DND-41 (cell line): ENCODE measurements at regions not wholly inside any gene's neighbourhood (a gene's known extent, or its start where the extent isn't known, plus 50 kb on each side); places are given as distances from the start of the nearest gene placed in this dataset.

Experiments used
- EZH2 ChIP-seq: IDR thresholded peaks from 3 replicates; pipeline ENCODE4 v1.6.1; 2012; ENCODE audit warnings: borderline replicate concordance, low read depth, mild to moderate bottlenecking, moderate library complexity, low read length, inconsistent platforms; ENCODE audit not compliant: severe bottlenecking
- TF ChIP-seq, protein P1 (sequence below): IDR thresholded peaks from 2 replicates; pipeline ENCODE4 v1.5.1; 2012; ENCODE audit warnings: borderline replicate concordance, low read length, moderate library complexity, mild to moderate bottlenecking; ENCODE audit not compliant: poor library complexity, severe bottlenecking; ENCODE audit errors: extremely low read depth

DNA sequence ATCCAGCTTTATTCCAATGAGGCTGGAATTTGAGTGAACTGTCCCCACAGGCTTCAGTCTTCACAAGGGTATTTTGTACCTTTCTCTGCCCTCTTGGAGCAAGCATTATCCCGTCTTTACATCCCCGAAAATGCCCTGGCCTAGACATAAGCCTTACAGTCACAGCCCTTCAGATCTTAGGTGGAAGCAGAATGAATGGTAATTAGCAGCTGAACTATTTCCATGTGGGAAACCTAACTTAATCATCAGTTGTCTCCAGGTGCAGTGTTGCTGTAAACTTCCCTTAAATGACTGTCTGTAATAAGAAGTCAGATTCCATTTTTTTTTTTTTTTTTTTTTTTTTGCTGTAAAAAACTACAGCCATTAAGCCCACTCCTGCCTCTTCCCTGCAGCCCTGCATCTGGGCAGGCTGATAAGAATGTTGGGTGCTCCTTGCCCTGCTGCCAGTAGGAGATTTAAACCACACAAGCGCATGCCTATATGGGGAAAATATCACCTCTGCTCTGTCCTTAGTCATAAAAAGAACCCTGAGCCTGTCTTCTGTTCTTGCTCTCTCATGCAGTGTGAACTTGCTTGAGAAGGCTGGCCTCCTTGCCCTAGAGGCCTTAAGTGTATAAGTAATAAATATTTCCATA lies 426.8 kb upstream of the SLITRK5 start:
- TF ChIP-seq, protein P1, sequence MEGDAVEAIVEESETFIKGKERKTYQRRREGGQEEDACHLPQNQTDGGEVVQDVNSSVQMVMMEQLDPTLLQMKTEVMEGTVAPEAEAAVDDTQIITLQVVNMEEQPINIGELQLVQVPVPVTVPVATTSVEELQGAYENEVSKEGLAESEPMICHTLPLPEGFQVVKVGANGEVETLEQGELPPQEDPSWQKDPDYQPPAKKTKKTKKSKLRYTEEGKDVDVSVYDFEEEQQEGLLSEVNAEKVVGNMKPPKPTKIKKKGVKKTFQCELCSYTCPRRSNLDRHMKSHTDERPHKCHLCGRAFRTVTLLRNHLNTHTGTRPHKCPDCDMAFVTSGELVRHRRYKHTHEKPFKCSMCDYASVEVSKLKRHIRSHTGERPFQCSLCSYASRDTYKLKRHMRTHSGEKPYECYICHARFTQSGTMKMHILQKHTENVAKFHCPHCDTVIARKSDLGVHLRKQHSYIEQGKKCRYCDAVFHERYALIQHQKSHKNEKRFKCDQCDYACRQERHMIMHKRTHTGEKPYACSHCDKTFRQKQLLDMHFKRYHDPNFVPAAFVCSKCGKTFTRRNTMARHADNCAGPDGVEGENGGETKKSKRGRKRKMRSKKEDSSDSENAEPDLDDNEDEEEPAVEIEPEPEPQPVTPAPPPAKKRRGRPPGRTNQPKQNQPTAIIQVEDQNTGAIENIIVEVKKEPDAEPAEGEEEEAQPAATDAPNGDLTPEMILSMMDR: no peak
- TF ChIP-seq EZH2: no peak
